PFSK-1 (cell line): ENCODE measurements at regions not wholly inside any gene's neighbourhood (a gene's known extent, or its start where the extent isn't known, plus 50 kb on each side); places are given as distances from the start of the nearest gene placed in this dataset.

Experiments
- FOXP2 ChIP-seq: optimal IDR thresholded peaks from 2 replicates; pipeline ENCODE3; 2011; ENCODE audit warnings: borderline replicate concordance, control low read depth, inconsistent platforms; ENCODE audit not compliant: insufficient read depth; ENCODE audit errors: extremely low read length, extremely low read depth
- POLR2AphosphoS5 ChIP-seq: IDR thresholded peaks from 2 replicates; pipeline ENCODE4 v1.6.1; 2012; ENCODE audit warnings: low read depth, mild to moderate bottlenecking, control low read depth, low read length, moderate library complexity
- SIN3A ChIP-seq: IDR thresholded peaks from 2 replicates; pipeline ENCODE4 v1.6.1; 2012; ENCODE audit warnings: mild to moderate bottlenecking, low read length, moderate library complexity, borderline replicate concordance; ENCODE audit not compliant: insufficient read depth
- TAF1 ChIP-seq: IDR thresholded peaks from 2 replicates; pipeline ENCODE4 v1.6.1; 2012; ENCODE audit warnings: low read length, control low read depth, borderline replicate concordance; ENCODE audit not compliant: insufficient read depth
- TF ChIP-seq, protein P1 (sequence below), 2 experiments: IDR thresholded peaks; 2 replicates each; pipeline versions ENCODE4 v1.6.1 to v1.8.0; 2011 to 2012; ENCODE audit warnings: low read depth in 2 of 2, low read length in 2 of 2, control low read depth in 1 of 2, inconsistent platforms in 1 of 2, mild to moderate bottlenecking in 1 of 2, moderate library complexity in 1 of 2; ENCODE audit not compliant: insufficient read depth in 1 of 2

GRCh38 chr3:15919971-15920370 is 122.2 kb upstream of the ANKRD28 start:
- TF ChIP-seq, protein P1, sequence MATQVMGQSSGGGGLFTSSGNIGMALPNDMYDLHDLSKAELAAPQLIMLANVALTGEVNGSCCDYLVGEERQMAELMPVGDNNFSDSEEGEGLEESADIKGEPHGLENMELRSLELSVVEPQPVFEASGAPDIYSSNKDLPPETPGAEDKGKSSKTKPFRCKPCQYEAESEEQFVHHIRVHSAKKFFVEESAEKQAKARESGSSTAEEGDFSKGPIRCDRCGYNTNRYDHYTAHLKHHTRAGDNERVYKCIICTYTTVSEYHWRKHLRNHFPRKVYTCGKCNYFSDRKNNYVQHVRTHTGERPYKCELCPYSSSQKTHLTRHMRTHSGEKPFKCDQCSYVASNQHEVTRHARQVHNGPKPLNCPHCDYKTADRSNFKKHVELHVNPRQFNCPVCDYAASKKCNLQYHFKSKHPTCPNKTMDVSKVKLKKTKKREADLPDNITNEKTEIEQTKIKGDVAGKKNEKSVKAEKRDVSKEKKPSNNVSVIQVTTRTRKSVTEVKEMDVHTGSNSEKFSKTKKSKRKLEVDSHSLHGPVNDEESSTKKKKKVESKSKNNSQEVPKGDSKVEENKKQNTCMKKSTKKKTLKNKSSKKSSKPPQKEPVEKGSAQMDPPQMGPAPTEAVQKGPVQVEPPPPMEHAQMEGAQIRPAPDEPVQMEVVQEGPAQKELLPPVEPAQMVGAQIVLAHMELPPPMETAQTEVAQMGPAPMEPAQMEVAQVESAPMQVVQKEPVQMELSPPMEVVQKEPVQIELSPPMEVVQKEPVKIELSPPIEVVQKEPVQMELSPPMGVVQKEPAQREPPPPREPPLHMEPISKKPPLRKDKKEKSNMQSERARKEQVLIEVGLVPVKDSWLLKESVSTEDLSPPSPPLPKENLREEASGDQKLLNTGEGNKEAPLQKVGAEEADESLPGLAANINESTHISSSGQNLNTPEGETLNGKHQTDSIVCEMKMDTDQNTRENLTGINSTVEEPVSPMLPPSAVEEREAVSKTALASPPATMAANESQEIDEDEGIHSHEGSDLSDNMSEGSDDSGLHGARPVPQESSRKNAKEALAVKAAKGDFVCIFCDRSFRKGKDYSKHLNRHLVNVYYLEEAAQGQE (IDR thresholded peaks at IDR 0.05; ENCODE audit: insufficient read depth in 1 of 2, low read depth in 2 of 2, low read length in 2 of 2): no peak
- TF ChIP-seq POLR2AphosphoS5 (no peak), TAF1 (no peak), SIN3A (no peak), FOXP2 (no peak)
